Activated CD4-positive, CD25-positive, alpha-beta regulatory T cell (primary cell): ENCODE measurements at regions not wholly inside any gene's neighbourhood (a gene's known extent, or its start where the extent isn't known, plus 50 kb on each side); places are given as distances from the start of the nearest gene placed in this dataset.

Source experiments
- DNase-seq, 4 experiments: peaks; one replicate each; lab custom pipeline; 2025; lab: John Stamatoyannopoulos, UW

DNA sequence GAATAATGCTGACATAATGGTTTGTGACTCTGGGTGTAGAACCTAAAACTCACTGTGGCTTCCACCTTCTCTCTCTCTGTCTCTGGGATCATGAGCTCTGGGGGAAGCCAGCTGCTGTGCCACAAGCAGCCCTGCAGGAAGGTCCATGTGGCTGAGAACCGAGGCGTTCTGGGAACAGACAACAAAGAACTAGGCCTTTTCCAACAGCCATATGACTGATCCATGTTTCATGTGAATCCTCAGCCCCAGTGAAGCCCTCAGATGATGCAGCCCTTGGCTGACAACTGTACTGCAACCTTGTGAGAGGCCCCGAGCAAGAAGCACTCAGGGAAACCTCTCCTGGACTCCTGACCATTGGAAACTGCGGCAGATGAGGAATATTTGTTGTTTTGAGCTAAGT, 56.6 kb downstream of the HLA-G start:
- no peak for DNase-seq

GRCh38 chr6:29886701-29887100, 55.6 kb upstream of the HLA-A start:
- no peak for DNase-seq

GRCh38 chr6:29887330-29887818, 55.0 kb upstream of the HLA-A start:
- peak in 1 of 4 experiments; percentile 34 for DNase-seq

GRCh38 chr6:29887819-29888776, 54.2 kb upstream of the HLA-A start:
- peak; percentile 72 to 86 (median 79) for DNase-seq
